Keratinocyte (primary cell): ENCODE measurements at regions not wholly inside any gene's neighbourhood (a gene's known extent, or its start where the extent isn't known, plus 50 kb on each side); places are given as distances from the start of the nearest gene placed in this dataset.

Experiments
- DNase-seq: peaks from one replicate; pipeline ENCODE4 v3.0.0-alpha.2; 2011; ENCODE audit warnings: low read depth, missing footprints, low spot score
- FAIRE-seq: peaks from 2 replicates; lab custom pipeline; 2011; peaks lifted over from hg19 to GRCh38; lab: Jason Lieb, UNC
- H2AFZ ChIP-seq: 2 replicates; pipeline ENCODE4 v1.6.0; 2012; ENCODE audit warnings: low read length, control low read depth, inconsistent platforms; ENCODE audit not compliant: control insufficient read depth
- H3K27ac ChIP-seq: 2 replicates; pipeline ENCODE4 v1.5.1; 2011; ENCODE audit warnings: low read length; ENCODE audit not compliant: control insufficient read depth, insufficient read depth
- H3K27me3 ChIP-seq: 3 replicates; pipeline ENCODE4 v1.6.0; 2011; ENCODE audit warnings: low read length; ENCODE audit not compliant: control insufficient read depth, insufficient read depth; ENCODE audit errors: extremely low read depth
- H3K36me3 ChIP-seq, 2 experiments: 2 replicates in 1 of 2; 3 replicates in 1 of 2; pipeline ENCODE4 v1.5.1; 2011; ENCODE audit warnings: low read length in 2 of 2, mild to moderate bottlenecking in 1 of 2; ENCODE audit not compliant: control insufficient read depth in 2 of 2, insufficient read depth in 2 of 2; ENCODE audit errors: extremely low read depth in 1 of 2
- H3K4me1 ChIP-seq: 3 replicates; pipeline ENCODE4 v1.5.1; 2011; ENCODE audit warnings: low read length; ENCODE audit not compliant: control insufficient read depth, insufficient read depth; ENCODE audit errors: extremely low read depth
- H3K4me2 ChIP-seq: 3 replicates; pipeline ENCODE4 v1.6.0; 2011; ENCODE audit warnings: low read depth, low read length; ENCODE audit not compliant: control insufficient read depth, insufficient read depth; ENCODE audit errors: extremely low read depth
- H3K4me3 ChIP-seq, 3 experiments: fragments of 200-600 bp in 1 of 3; sonication (generic) in 1 of 3; 2 replicates in 2 of 3; 3 replicates in 1 of 3; pipeline ENCODE4 v1.5.1; 2011 to 2016; ENCODE audit warnings: low read length in 3 of 3, mild to moderate bottlenecking in 3 of 3, control low read depth in 2 of 3, inconsistent platforms in 1 of 3, low read depth in 1 of 3, mixed read lengths in 1 of 3, mixed run types in 1 of 3, moderate library complexity in 1 of 3; ENCODE audit not compliant: control insufficient read depth in 2 of 3, insufficient read depth in 2 of 3; ENCODE audit errors: extremely low read depth in 1 of 3
- H3K79me2 ChIP-seq: 2 replicates; pipeline ENCODE4 v1.6.0; 2012; ENCODE audit warnings: low read length; ENCODE audit not compliant: control insufficient read depth, insufficient read depth
- H3K9ac ChIP-seq: 3 replicates; pipeline ENCODE4 v1.6.0; 2011; ENCODE audit warnings: low read length; ENCODE audit not compliant: control insufficient read depth, insufficient read depth; ENCODE audit errors: extremely low read depth
- H3K9me1 ChIP-seq: 3 replicates; pipeline ENCODE4 v1.6.0; 2011; ENCODE audit warnings: low read length; ENCODE audit not compliant: control insufficient read depth, insufficient read depth; ENCODE audit errors: extremely low read depth
- H3K9me3 ChIP-seq: 2 replicates; pipeline ENCODE4 v1.5.1; 2012; ENCODE audit warnings: low read depth, low read length; ENCODE audit not compliant: control insufficient read depth
- H4K20me1 ChIP-seq: 3 replicates; pipeline ENCODE4 v1.6.0; 2011; ENCODE audit warnings: low read length; ENCODE audit not compliant: control insufficient read depth, insufficient read depth; ENCODE audit errors: extremely low read depth
- EZH2 ChIP-seq: IDR thresholded peaks from one replicate; pipeline ENCODE4 v1.6.1; 2012; ENCODE audit warnings: inconsistent platforms, mild to moderate bottlenecking, low read length, moderate library complexity
- dilution Hi-C: fragments of 300-500 bp; cut with MboI; formaldehyde crosslinking; loops from one replicate; pipeline ENCODE4 v1.7.0; 2020; ENCODE audit warnings: low sequenced_read_pairs; ENCODE audit not compliant: extremely low pct_ligation_motif_present
- TF ChIP-seq, protein P1 (sequence below), 3 experiments: IDR thresholded peaks in 1 of 3; conservative IDR thresholded peaks in 1 of 3; optimal IDR thresholded peaks in 1 of 3; 2 replicates in 2 of 3; 3 replicates in 1 of 3; pipeline versions ENCODE3 to v1.5.1; 2011; ENCODE audit warnings: low read length in 3 of 3, mild to moderate bottlenecking in 3 of 3, moderate library complexity in 2 of 3, control low read depth in 1 of 3, inconsistent platforms in 1 of 3; ENCODE audit not compliant: insufficient read depth in 2 of 3; ENCODE audit errors: extremely low read depth in 1 of 3

DNA sequence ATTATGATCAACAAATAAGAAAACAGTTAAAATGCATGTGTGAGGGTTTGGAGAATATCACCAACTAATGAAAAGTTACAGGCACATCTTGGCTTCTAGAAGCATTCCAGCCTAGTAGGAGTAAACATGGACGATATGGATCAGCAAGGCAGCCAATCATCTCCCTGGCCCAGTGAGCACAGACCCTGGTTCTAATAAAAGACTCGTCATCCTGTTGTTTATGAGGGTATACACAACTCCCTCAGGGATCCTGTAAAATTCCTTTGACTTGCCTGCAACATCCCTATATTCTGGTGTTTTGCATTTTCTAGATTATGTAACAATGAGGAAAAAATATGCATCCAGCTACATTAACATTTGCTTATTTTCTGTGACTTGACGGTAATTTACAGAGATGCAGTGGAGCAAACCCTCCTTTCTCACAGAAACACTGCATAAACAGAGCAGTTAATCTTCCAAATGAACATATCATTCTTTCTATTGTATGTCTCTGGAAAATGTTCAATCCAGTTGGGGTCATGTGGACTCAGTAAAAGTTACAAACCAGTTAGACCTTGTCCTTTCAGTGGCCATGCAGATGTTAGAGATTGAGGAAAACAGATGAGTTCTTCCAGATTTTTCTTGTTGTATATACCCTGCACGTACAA lies 88.9 kb upstream of the NDP start:
- DNase-seq (no peak), FAIRE-seq (no peak)
- H3K27ac ChIP-seq: no peak overlapping the region
- H3K36me3 ChIP-seq: no peaks in the 10 kb centered on the region
- H3K9me1 ChIP-seq: no peaks in the 10 kb centered on the region
- dilution Hi-C loops: no loop called here
- no peaks in the 10 kb centered on the region for H3K9me3 ChIP-seq
- no peak overlapping the region for H3K4me2 ChIP-seq
- H2AFZ ChIP-seq: no peak overlapping the region
- no peaks in the 10 kb centered on the region for H3K4me1 ChIP-seq
- H3K27me3 ChIP-seq: no peaks in the 10 kb centered on the region
- H3K4me3 ChIP-seq: no peak overlapping the region
- H3K79me2 ChIP-seq: no peaks in the 10 kb centered on the region
- no peak overlapping the region for H3K9ac ChIP-seq
- H4K20me1 ChIP-seq: no peaks in the 10 kb centered on the region
- no peak for TF ChIP-seq EZH2
- TF ChIP-seq, protein P1, sequence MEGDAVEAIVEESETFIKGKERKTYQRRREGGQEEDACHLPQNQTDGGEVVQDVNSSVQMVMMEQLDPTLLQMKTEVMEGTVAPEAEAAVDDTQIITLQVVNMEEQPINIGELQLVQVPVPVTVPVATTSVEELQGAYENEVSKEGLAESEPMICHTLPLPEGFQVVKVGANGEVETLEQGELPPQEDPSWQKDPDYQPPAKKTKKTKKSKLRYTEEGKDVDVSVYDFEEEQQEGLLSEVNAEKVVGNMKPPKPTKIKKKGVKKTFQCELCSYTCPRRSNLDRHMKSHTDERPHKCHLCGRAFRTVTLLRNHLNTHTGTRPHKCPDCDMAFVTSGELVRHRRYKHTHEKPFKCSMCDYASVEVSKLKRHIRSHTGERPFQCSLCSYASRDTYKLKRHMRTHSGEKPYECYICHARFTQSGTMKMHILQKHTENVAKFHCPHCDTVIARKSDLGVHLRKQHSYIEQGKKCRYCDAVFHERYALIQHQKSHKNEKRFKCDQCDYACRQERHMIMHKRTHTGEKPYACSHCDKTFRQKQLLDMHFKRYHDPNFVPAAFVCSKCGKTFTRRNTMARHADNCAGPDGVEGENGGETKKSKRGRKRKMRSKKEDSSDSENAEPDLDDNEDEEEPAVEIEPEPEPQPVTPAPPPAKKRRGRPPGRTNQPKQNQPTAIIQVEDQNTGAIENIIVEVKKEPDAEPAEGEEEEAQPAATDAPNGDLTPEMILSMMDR (optimal IDR thresholded peaks at IDR 0.05 in 1 of 3, IDR thresholded peaks at IDR 0.05 in 1 of 3, conservative IDR thresholded peaks at IDR 0.05 in 1 of 3; ENCODE audit: extremely low read depth in 1 of 3, insufficient read depth in 2 of 3, low read length in 3 of 3): no peak

DNA sequence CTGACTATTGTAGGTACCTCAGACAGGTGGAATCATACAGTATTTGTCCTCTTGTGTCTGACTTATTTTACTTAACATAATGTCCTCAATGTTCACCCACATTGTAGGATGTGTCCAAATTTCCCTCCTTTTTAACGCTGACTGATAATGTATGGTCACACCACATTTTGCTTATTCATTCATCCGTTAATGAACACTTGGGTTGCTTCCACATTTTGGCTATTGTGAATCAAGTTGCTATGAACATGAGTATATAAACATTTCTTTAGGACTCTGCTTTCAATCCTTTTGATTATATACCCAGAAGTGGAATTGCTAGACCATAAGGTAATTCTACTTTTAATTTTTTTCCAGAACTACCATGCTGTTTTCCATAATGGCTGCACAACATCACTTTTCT lies 87.0 kb upstream of the NDP start:
- H3K4me1 ChIP-seq: no peaks in the 10 kb centered on the region
- TF ChIP-seq, protein P1 (optimal IDR thresholded peaks at IDR 0.05 in 1 of 3, IDR thresholded peaks at IDR 0.05 in 1 of 3, conservative IDR thresholded peaks at IDR 0.05 in 1 of 3; ENCODE audit: extremely low read depth in 1 of 3, insufficient read depth in 2 of 3, low read length in 3 of 3): no peak
- TF ChIP-seq EZH2: no peak
- dilution Hi-C loops: no loop called here
- DNase-seq (no peak), FAIRE-seq (no peak)
- H3K9ac ChIP-seq: no peak overlapping the region
- peaks cover 3% of the 10 kb centered on the region for H3K27me3 ChIP-seq
- H3K9me1 ChIP-seq: no peaks in the 10 kb centered on the region
- H3K9me3 ChIP-seq: no peaks in the 10 kb centered on the region
- H3K79me2 ChIP-seq: no peaks in the 10 kb centered on the region
- no peak overlapping the region for H3K4me3 ChIP-seq
- H3K4me2 ChIP-seq: no peak overlapping the region
- H3K27ac ChIP-seq: no peak overlapping the region
- H3K36me3 ChIP-seq: no peaks in the 10 kb centered on the region
- no peak overlapping the region for H2AFZ ChIP-seq
- no peaks in the 10 kb centered on the region for H4K20me1 ChIP-seq
